ENCODE measurements at regions not wholly inside any gene's neighbourhood (a gene's known extent, or its start where the extent isn't known, plus 50 kb on each side); places are given as distances from the start of the nearest gene placed in this dataset.

- no peak overlapping the region for H3K4me3 ChIP-seq (ENCODE audit: low read length in 2 of 2)
- no peak overlapping the region for H3K27ac ChIP-seq (ENCODE audit: low read depth in 1 of 2, low read length in 2 of 2)
- intact Hi-C loops (cut with DNase I) = no loop called here
- 73 to 80% methylated on average over 7 of the region's 7 CpGs for WGBS, 2 donors
- H3K36me3 ChIP-seq (ENCODE audit: control insufficient read depth in 1 of 2, insufficient read depth in 2 of 2, low read length in 1 of 2) = no peaks in the 10 kb centered on the region
- ATAC-seq (ENCODE audit: low FRiP score) (no peak), DNase-seq (no peak)
- H3K9me3 ChIP-seq (ENCODE audit: control insufficient read depth, low read length) = no peaks in the 10 kb centered on the region
- no peaks in the 10 kb centered on the region for H3K4me1 ChIP-seq (ENCODE audit: control insufficient read depth in 1 of 2, insufficient read depth in 2 of 2, low read length in 2 of 2)
- H3K27me3 ChIP-seq (ENCODE audit: control insufficient read depth in 1 of 2, insufficient read depth in 2 of 2, low read length in 1 of 2) = no peaks in the 10 kb centered on the region
Observed at GRCh38 chr6:88251301-88251700, 85.2 kb upstream of the CNR1 start.

- no peaks in the 10 kb centered on the region for H3K9me3 ChIP-seq (ENCODE audit: control insufficient read depth, low read length)
- WGBS, 2 donors = 83 to 84% methylated on average over 4 of the region's 4 CpGs
- no peaks in the 10 kb centered on the region for H3K36me3 ChIP-seq (ENCODE audit: control insufficient read depth in 1 of 2, insufficient read depth in 2 of 2, low read length in 1 of 2)
- H3K4me1 ChIP-seq (ENCODE audit: control insufficient read depth in 1 of 2, insufficient read depth in 2 of 2, low read length in 2 of 2) = no peaks in the 10 kb centered on the region
- H3K4me3 ChIP-seq (ENCODE audit: low read length in 2 of 2) = no peak overlapping the region
- intact Hi-C loops (cut with DNase I) = no loop called here
- DNase-seq (no peak), ATAC-seq (ENCODE audit: low FRiP score) (no peak)
- H3K27ac ChIP-seq (ENCODE audit: low read depth in 1 of 2, low read length in 2 of 2) = no peak overlapping the region
- no peaks in the 10 kb centered on the region for H3K27me3 ChIP-seq (ENCODE audit: control insufficient read depth in 1 of 2, insufficient read depth in 2 of 2, low read length in 1 of 2)
Observed at GRCh38 chr6:88248709-88249321, 82.7 kb upstream of the CNR1 start.

- no peak overlapping the region for H3K27ac ChIP-seq (ENCODE audit: low read depth in 1 of 2, low read length in 2 of 2)
- WGBS, 2 donors = 75 to 83% methylated on average over 2 of the region's 2 CpGs
- H3K4me3 ChIP-seq (ENCODE audit: low read length in 2 of 2) = no peak overlapping the region
- H3K9me3 ChIP-seq (ENCODE audit: control insufficient read depth, low read length) = no peaks in the 10 kb centered on the region
- DNase-seq = no peak
- H3K4me1 ChIP-seq (ENCODE audit: control insufficient read depth in 1 of 2, insufficient read depth in 2 of 2, low read length in 2 of 2) = no peaks in the 10 kb centered on the region
- H3K27me3 ChIP-seq (ENCODE audit: control insufficient read depth in 1 of 2, insufficient read depth in 2 of 2, low read length in 1 of 2) = no peaks in the 10 kb centered on the region
- intact Hi-C loops (cut with DNase I) = no loop called here
- no peaks in the 10 kb centered on the region for H3K36me3 ChIP-seq (ENCODE audit: control insufficient read depth in 1 of 2, insufficient read depth in 2 of 2, low read length in 1 of 2)
- no peak for ATAC-seq (ENCODE audit: low FRiP score)
Observed at GRCh38 chr6:88246654-88247053, 80.5 kb upstream of the CNR1 start.

GRCh38 chr6:88244721-88245120 is 78.6 kb upstream of the CNR1 start:
- 64 to 66% methylated on average over 3 of the region's 3 CpGs for WGBS, 2 donors
- Histone ChIP-seq H3K9me3 (ENCODE audit: control insufficient read depth, low read length) (no peaks in the 10 kb centered on the region), H3K4me3 (ENCODE audit: low read length in 2 of 2) (no peak overlapping the region), H3K27ac (ENCODE audit: low read depth in 1 of 2, low read length in 2 of 2) (no peak overlapping the region), H3K36me3 (ENCODE audit: control insufficient read depth in 1 of 2, insufficient read depth in 2 of 2, low read length in 1 of 2) (no peaks in the 10 kb centered on the region), H3K27me3 (ENCODE audit: control insufficient read depth in 1 of 2, insufficient read depth in 2 of 2, low read length in 1 of 2) (no peaks in the 10 kb centered on the region), H3K4me1 (ENCODE audit: control insufficient read depth in 1 of 2, insufficient read depth in 2 of 2, low read length in 2 of 2) (no peaks in the 10 kb centered on the region)
- DNase-seq = no peak
- intact Hi-C loops (cut with DNase I) = no loop called here
- no peak for ATAC-seq (ENCODE audit: low FRiP score)

GRCh38 chr6:88238901-88239300 is 72.8 kb upstream of the CNR1 start:
- intact Hi-C loops (cut with DNase I) = no loop called here
- Histone ChIP-seq H3K9me3 (ENCODE audit: control insufficient read depth, low read length) (no peaks in the 10 kb centered on the region), H3K4me3 (ENCODE audit: low read length in 2 of 2) (no peak overlapping the region), H3K27ac (ENCODE audit: low read depth in 1 of 2, low read length in 2 of 2) (no peak overlapping the region), H3K4me1 (ENCODE audit: control insufficient read depth in 1 of 2, insufficient read depth in 2 of 2, low read length in 2 of 2) (no peaks in the 10 kb centered on the region), H3K36me3 (ENCODE audit: control insufficient read depth in 1 of 2, insufficient read depth in 2 of 2, low read length in 1 of 2) (no peaks in the 10 kb centered on the region), H3K27me3 (ENCODE audit: control insufficient read depth in 1 of 2, insufficient read depth in 2 of 2, low read length in 1 of 2) (no peaks in the 10 kb centered on the region)
- DNase-seq = no peak
- ATAC-seq (ENCODE audit: low FRiP score) = no peak
- WGBS, 2 donors = 84 to 85% methylated on average over 3 of the region's 3 CpGs

GRCh38 chr6:88238065-88238464 is 71.9 kb upstream of the CNR1 start:
- intact Hi-C loops (cut with DNase I) = no loop called here

GRCh38 chr6:88236612-88237360 is 70.6 kb upstream of the CNR1 start:
- Histone ChIP-seq H3K36me3 (ENCODE audit: control insufficient read depth in 1 of 2, insufficient read depth in 2 of 2, low read length in 1 of 2) (no peaks in the 10 kb centered on the region), H3K4me3 (ENCODE audit: low read length in 2 of 2) (no peak overlapping the region), H3K27ac (ENCODE audit: low read depth in 1 of 2, low read length in 2 of 2) (no peak overlapping the region), H3K9me3 (ENCODE audit: control insufficient read depth, low read length) (peaks cover 3% of the 10 kb centered on the region), H3K27me3 (ENCODE audit: control insufficient read depth in 1 of 2, insufficient read depth in 2 of 2, low read length in 1 of 2) (no peaks in the 10 kb centered on the region), H3K4me1 (ENCODE audit: control insufficient read depth in 1 of 2, insufficient read depth in 2 of 2, low read length in 2 of 2) (no peaks in the 10 kb centered on the region)
- WGBS, 2 donors = 56 to 59% methylated on average over 7 of the region's 7 CpGs
- intact Hi-C loops (cut with DNase I) = no loop called here
- DNase-seq (no peak), ATAC-seq (ENCODE audit: low FRiP score) (no peak)

More at GRCh38 chr6:88238065-88238464, 71.9 kb upstream of the CNR1 start:
- H3K27me3 ChIP-seq (ENCODE audit: control insufficient read depth in 1 of 2, insufficient read depth in 2 of 2, low read length in 1 of 2) = no peaks in the 10 kb centered on the region
- DNase-seq = no peak
- H3K27ac ChIP-seq (ENCODE audit: low read depth in 1 of 2, low read length in 2 of 2) = no peak overlapping the region
- H3K4me1 ChIP-seq (ENCODE audit: control insufficient read depth in 1 of 2, insufficient read depth in 2 of 2, low read length in 2 of 2) = no peaks in the 10 kb centered on the region
- 15 to 24% methylated on average over 1 of the region's 1 CpG for WGBS, 2 donors
- H3K36me3 ChIP-seq (ENCODE audit: control insufficient read depth in 1 of 2, insufficient read depth in 2 of 2, low read length in 1 of 2) = no peaks in the 10 kb centered on the region
- no peak overlapping the region for H3K4me3 ChIP-seq (ENCODE audit: low read length in 2 of 2)
- no peaks in the 10 kb centered on the region for H3K9me3 ChIP-seq (ENCODE audit: control insufficient read depth, low read length)
- ATAC-seq (ENCODE audit: low FRiP score) = no peak

GRCh38 chr6:88232753-88233152 is 66.6 kb upstream of the CNR1 start:
- ATAC-seq (ENCODE audit: low FRiP score) (no peak), DNase-seq (no peak)
- Histone ChIP-seq H3K36me3 (ENCODE audit: control insufficient read depth in 1 of 2, insufficient read depth in 2 of 2, low read length in 1 of 2) (no peaks in the 10 kb centered on the region), H3K27ac (ENCODE audit: low read depth in 1 of 2, low read length in 2 of 2) (no peak overlapping the region), H3K4me1 (ENCODE audit: control insufficient read depth in 1 of 2, insufficient read depth in 2 of 2, low read length in 2 of 2) (no peaks in the 10 kb centered on the region), H3K9me3 (ENCODE audit: control insufficient read depth, low read length) (peaks cover 8% of the 10 kb centered on the region), H3K4me3 (ENCODE audit: low read length in 2 of 2) (no peak overlapping the region), H3K27me3 (ENCODE audit: control insufficient read depth in 1 of 2, insufficient read depth in 2 of 2, low read length in 1 of 2) (no peaks in the 10 kb centered on the region)
- 53 to 63% methylated on average over 1 of the region's 1 CpG for WGBS, 2 donors
- intact Hi-C loops (cut with DNase I) = no loop called here

- H3K9me3 ChIP-seq (ENCODE audit: control insufficient read depth, low read length) = peaks cover 3% of the 10 kb centered on the region
- no peak overlapping the region for H3K4me3 ChIP-seq (ENCODE audit: low read length in 2 of 2)
- no peaks in the 10 kb centered on the region for H3K4me1 ChIP-seq (ENCODE audit: control insufficient read depth in 1 of 2, insufficient read depth in 2 of 2, low read length in 2 of 2)
- ATAC-seq (ENCODE audit: low FRiP score) (no peak), DNase-seq (no peak)
- intact Hi-C loops (cut with DNase I) = no loop called here
- no peaks in the 10 kb centered on the region for H3K36me3 ChIP-seq (ENCODE audit: control insufficient read depth in 1 of 2, insufficient read depth in 2 of 2, low read length in 1 of 2)
- H3K27me3 ChIP-seq (ENCODE audit: control insufficient read depth in 1 of 2, insufficient read depth in 2 of 2, low read length in 1 of 2) = no peaks in the 10 kb centered on the region
- H3K27ac ChIP-seq (ENCODE audit: low read depth in 1 of 2, low read length in 2 of 2) = no peak overlapping the region
- 70 to 75% methylated on average over 1 of the region's 1 CpG for WGBS, 2 donors
Observed at GRCh38 chr6:88223298-88223697, 57.2 kb upstream of the CNR1 start.

All from aorta (tissue), 5 donors.